ENCODE measurements at regions not wholly inside any gene's neighbourhood (a gene's known extent, or its start where the extent isn't known, plus 50 kb on each side); places are given as distances from the start of the nearest gene placed in this dataset.
A peak's percentile ranks its signal among the peaks of the same experiment; 100 is the strongest.

DNA sequence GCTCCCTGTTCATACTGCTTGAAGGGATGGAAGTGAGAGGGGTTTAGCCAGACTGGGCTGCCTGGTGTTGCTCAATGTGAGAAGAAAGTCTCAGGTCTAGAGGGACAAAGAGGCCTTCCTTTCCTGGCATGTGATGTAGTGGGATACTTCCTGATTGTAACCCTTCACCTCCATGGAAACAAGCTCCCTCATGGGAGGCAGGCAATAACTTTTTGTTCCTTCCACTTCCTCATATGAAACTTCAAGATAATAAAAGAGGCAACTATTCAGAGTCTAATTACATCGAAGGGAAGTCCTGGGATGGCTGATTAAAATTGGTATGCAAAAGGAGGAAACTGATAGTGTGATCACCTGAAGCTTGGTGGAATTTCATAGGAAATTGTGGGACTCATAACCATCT lies 84.1 kb upstream of the ETV1 start:
- no peak for DNase-seq (ENCODE audit: low spot score)
- Histone ChIP-seq H3K9me2 (ENCODE audit: insufficient read depth) (no peaks in the 10 kb centered on the region), H3K4me1 (ENCODE audit: insufficient read depth) (no peaks in the 10 kb centered on the region), H3K27me3 (ENCODE audit: insufficient read depth) (no peaks in the 10 kb centered on the region), H3F3A (replicated peaks; ENCODE audit: low read depth) (no peaks in the 10 kb centered on the region), H3K4me3 (no peak overlapping the region), H3K27ac (ENCODE audit: low read depth) (no peak overlapping the region), H3K4me2 (no peak overlapping the region), H3K36me3 (ENCODE audit: insufficient read depth) (no peaks in the 10 kb centered on the region), H3K79me2 (replicated peaks; ENCODE audit: insufficient read depth) (no peaks in the 10 kb centered on the region), H4K20me1 (replicated peaks; ENCODE audit: insufficient read depth) (no peaks in the 10 kb centered on the region), H2AFZ (no peak overlapping the region; the same call in 1 of the 2 replicates)
- TF ChIP-seq, protein P1, sequence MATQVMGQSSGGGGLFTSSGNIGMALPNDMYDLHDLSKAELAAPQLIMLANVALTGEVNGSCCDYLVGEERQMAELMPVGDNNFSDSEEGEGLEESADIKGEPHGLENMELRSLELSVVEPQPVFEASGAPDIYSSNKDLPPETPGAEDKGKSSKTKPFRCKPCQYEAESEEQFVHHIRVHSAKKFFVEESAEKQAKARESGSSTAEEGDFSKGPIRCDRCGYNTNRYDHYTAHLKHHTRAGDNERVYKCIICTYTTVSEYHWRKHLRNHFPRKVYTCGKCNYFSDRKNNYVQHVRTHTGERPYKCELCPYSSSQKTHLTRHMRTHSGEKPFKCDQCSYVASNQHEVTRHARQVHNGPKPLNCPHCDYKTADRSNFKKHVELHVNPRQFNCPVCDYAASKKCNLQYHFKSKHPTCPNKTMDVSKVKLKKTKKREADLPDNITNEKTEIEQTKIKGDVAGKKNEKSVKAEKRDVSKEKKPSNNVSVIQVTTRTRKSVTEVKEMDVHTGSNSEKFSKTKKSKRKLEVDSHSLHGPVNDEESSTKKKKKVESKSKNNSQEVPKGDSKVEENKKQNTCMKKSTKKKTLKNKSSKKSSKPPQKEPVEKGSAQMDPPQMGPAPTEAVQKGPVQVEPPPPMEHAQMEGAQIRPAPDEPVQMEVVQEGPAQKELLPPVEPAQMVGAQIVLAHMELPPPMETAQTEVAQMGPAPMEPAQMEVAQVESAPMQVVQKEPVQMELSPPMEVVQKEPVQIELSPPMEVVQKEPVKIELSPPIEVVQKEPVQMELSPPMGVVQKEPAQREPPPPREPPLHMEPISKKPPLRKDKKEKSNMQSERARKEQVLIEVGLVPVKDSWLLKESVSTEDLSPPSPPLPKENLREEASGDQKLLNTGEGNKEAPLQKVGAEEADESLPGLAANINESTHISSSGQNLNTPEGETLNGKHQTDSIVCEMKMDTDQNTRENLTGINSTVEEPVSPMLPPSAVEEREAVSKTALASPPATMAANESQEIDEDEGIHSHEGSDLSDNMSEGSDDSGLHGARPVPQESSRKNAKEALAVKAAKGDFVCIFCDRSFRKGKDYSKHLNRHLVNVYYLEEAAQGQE (IDR thresholded peaks at IDR 0.05; ENCODE audit: unreplicated experiment), result no peak
- Mint-ChIP-seq H3K36me3 (ENCODE audit: low read depth) (no peaks in the 10 kb centered on the region), H3K4me1 (no peaks in the 10 kb centered on the region), H3K27me3 (ENCODE audit: insufficient read depth, low read depth, poor library complexity) (no peaks in the 10 kb centered on the region), H3K4me3 (no peak overlapping the region), H3K9me3 (no peaks in the 10 kb centered on the region), H3K27ac (no peak overlapping the region)
- no peak for ATAC-seq

- Histone ChIP-seq H3K4me1 (ENCODE audit: insufficient read depth) (no peaks in the 10 kb centered on the region), H3K36me3 (ENCODE audit: insufficient read depth) (no peaks in the 10 kb centered on the region), H3F3A (replicated peaks; ENCODE audit: low read depth) (no peaks in the 10 kb centered on the region), H3K79me2 (replicated peaks; ENCODE audit: insufficient read depth) (no peaks in the 10 kb centered on the region), H3K4me2 (no peak overlapping the region), H3K4me3 (no peak overlapping the region), H4K20me1 (replicated peaks; ENCODE audit: insufficient read depth) (no peaks in the 10 kb centered on the region), H3K27me3 (ENCODE audit: insufficient read depth) (no peaks in the 10 kb centered on the region), H2AFZ (peak overlapping the region; percentile 35; the same call in 1 of the 2 replicates), H3K9me2 (ENCODE audit: insufficient read depth) (peaks cover 11% of the 10 kb centered on the region), H3K27ac (ENCODE audit: low read depth) (no peak overlapping the region)
- DNase-seq (ENCODE audit: low spot score) (no peak), ATAC-seq (no peak)
- TF ChIP-seq POLR2AphosphoS5 (IDR thresholded peaks at IDR 0.05; ENCODE audit: low read depth) (no peak), NANOG (IDR thresholded peaks at IDR 0.05; ENCODE audit: borderline replicate concordance) (no peak), EZH2 (IDR thresholded peaks at IDR 0.05; ENCODE audit: low read depth, unreplicated experiment) (no peak)
- TF ChIP-seq, protein P1 (IDR thresholded peaks at IDR 0.05; ENCODE audit: unreplicated experiment), result no peak
- H3K36me3 Mint-ChIP-seq (ENCODE audit: low read depth), result no peaks in the 10 kb centered on the region; the same call in 2 of the 3 replicates
- no peak overlapping the region for H3K27ac Mint-ChIP-seq
- no peaks in the 10 kb centered on the region for H3K4me1 Mint-ChIP-seq
- H3K27me3 Mint-ChIP-seq (ENCODE audit: insufficient read depth, low read depth, poor library complexity), result peaks cover 3% of the 10 kb centered on the region
- H3K4me3 Mint-ChIP-seq, result no peak overlapping the region
- H3K9me3 Mint-ChIP-seq, result no peaks in the 10 kb centered on the region; the same call in 2 of the 3 replicates
Measured at GRCh38 chr7:14071045-14071444, 81.6 kb upstream of the ETV1 start.
